HEK293 (cell line): ENCODE measurements at regions not wholly inside any gene's neighbourhood (a gene's known extent, or its start where the extent isn't known, plus 50 kb on each side); places are given as distances from the start of the nearest gene placed in this dataset.

Experiments used
- CTCF ChIA-PET: fragments of 350-600 bp; formaldehyde crosslinking; extraction: SDS; loops from one replicate; lab custom pipeline; 2021; ENCODE audit warnings: antibody characterized with exemption; lab: Yijun Ruan, JAX
- POLR2A ChIA-PET: fragments of 300-600 bp; formaldehyde crosslinking; extraction: SDS; loops from one replicate; lab custom pipeline; 2020; ENCODE audit warnings: antibody characterized with exemption, inconsistent platforms; lab: Yijun Ruan, JAX
- H3K27ac ChIP-seq: fragments of 200-500 bp; sonication (Bioruptor generic); 2 replicates; pipeline ENCODE4 v1.5.1; 2014; ENCODE audit warnings: low read depth, low read length, control low read depth, inconsistent platforms; ENCODE audit errors: extremely low read depth
- H3K36me3 ChIP-seq, 2 experiments: fragments of 200-500 bp in 1 of 2; sonication (Bioruptor generic) in 1 of 2; 1 replicate in 1 of 2; 2 replicates in 1 of 2; pipeline ENCODE4 v1.5.1; 2014 to 2017; ENCODE audit warnings: inconsistent platforms in 2 of 2, low read length in 2 of 2; ENCODE audit not compliant: control insufficient read depth in 2 of 2, insufficient read depth in 1 of 2
- H3K4me1 ChIP-seq: fragments of 200-500 bp; sonication (Bioruptor generic); 2 replicates; pipeline ENCODE4 v1.5.1; 2014; ENCODE audit warnings: mild to moderate bottlenecking, low read length, inconsistent platforms; ENCODE audit not compliant: control insufficient read depth, insufficient read depth
- H3K4me3 ChIP-seq: 2 replicates; pipeline ENCODE4 v1.5.1; 2011; ENCODE audit warnings: low read depth, mild to moderate bottlenecking, control low read depth, low read length, moderate library complexity
- H3K9me3 ChIP-seq: fragments of 200-500 bp; sonication (Bioruptor generic); 2 replicates; pipeline ENCODE4 v1.5.1; 2014; ENCODE audit warnings: low read depth, low read length, inconsistent platforms; ENCODE audit not compliant: control insufficient read depth, insufficient read depth
- GFI1B ChIP-seq: fragments of 450-650 bp; formaldehyde crosslinking; IDR thresholded peaks from 2 replicates; pipeline ENCODE4 v1.5.1; 2016; ENCODE audit warnings: missing biosample characterization, missing genetic modification characterization
- KLF10 ChIP-seq: fragments of 450-650 bp; IDR thresholded peaks from 2 replicates; pipeline ENCODE4 v1.5.1; 2018; ENCODE audit warnings: missing biosample characterization, mild to moderate bottlenecking, missing genetic modification characterization
- KLF17 ChIP-seq: fragments of 450-650 bp; formaldehyde crosslinking; IDR thresholded peaks from 2 replicates; pipeline ENCODE4 v1.5.1; 2016; ENCODE audit warnings: missing biosample characterization, missing genetic modification characterization
- KLF9 ChIP-seq: fragments of 450-650 bp; formaldehyde crosslinking; IDR thresholded peaks from 2 replicates; pipeline ENCODE4 v1.5.1; 2016; ENCODE audit warnings: missing biosample characterization, missing genetic modification characterization, low read depth
- MZF1 ChIP-seq: fragments of 450-650 bp; formaldehyde crosslinking; IDR thresholded peaks from 2 replicates; pipeline ENCODE4 v1.5.1; 2017; ENCODE audit warnings: missing biosample characterization, missing genetic modification characterization, borderline replicate concordance
- SCRT1 ChIP-seq: fragments of 450-650 bp; formaldehyde crosslinking; IDR thresholded peaks from 2 replicates; pipeline ENCODE4 v1.5.1; 2016; ENCODE audit warnings: missing biosample characterization, missing genetic modification characterization, borderline replicate concordance
- ZBTB1 ChIP-seq: fragments of 450-650 bp; formaldehyde crosslinking; IDR thresholded peaks from 2 replicates; pipeline ENCODE4 v1.5.1; 2016; ENCODE audit warnings: missing biosample characterization, missing genetic modification characterization
- ZBTB20 ChIP-seq: fragments of 450-650 bp; formaldehyde crosslinking; IDR thresholded peaks from 2 replicates; pipeline ENCODE4 v1.5.1; 2016; ENCODE audit warnings: missing biosample characterization, missing genetic modification characterization
- ZEB2 ChIP-seq: fragments of 450-650 bp; formaldehyde crosslinking; IDR thresholded peaks from 2 replicates; pipeline ENCODE4 v1.5.1; 2016; ENCODE audit warnings: missing biosample characterization, missing genetic modification characterization
- ZIC2 ChIP-seq: fragments of 450-650 bp; formaldehyde crosslinking; IDR thresholded peaks from 2 replicates; pipeline ENCODE4 v1.5.1; 2016; ENCODE audit warnings: missing biosample characterization, missing genetic modification characterization
- ZNF169 ChIP-seq: fragments of 450-650 bp; formaldehyde crosslinking; IDR thresholded peaks from 2 replicates; pipeline ENCODE4 v1.5.1; 2016; ENCODE audit warnings: missing biosample characterization, missing genetic modification characterization
- ZNF223 ChIP-seq: fragments of 450-650 bp; formaldehyde crosslinking; IDR thresholded peaks from 2 replicates; pipeline ENCODE4 v1.5.1; 2016; ENCODE audit warnings: missing biosample characterization, missing genetic modification characterization
- ZNF280C ChIP-seq: fragments of 450-650 bp; formaldehyde crosslinking; IDR thresholded peaks from 2 replicates; pipeline ENCODE4 v1.5.1; 2016; ENCODE audit warnings: missing biosample characterization, missing genetic modification characterization
- ZNF324 ChIP-seq: fragments of 450-650 bp; formaldehyde crosslinking; IDR thresholded peaks from 2 replicates; pipeline ENCODE4 v1.5.1; 2016; ENCODE audit warnings: missing biosample characterization, missing genetic modification characterization
- ZNF335 ChIP-seq: fragments of 450-650 bp; formaldehyde crosslinking; conservative IDR thresholded peaks from 2 replicates; pipeline ENCODE4 v1.5.1; 2016; ENCODE audit warnings: missing biosample characterization, missing genetic modification characterization
- ZNF416 ChIP-seq: fragments of 450-650 bp; formaldehyde crosslinking; IDR thresholded peaks from 2 replicates; pipeline ENCODE4 v1.5.1; 2016; ENCODE audit warnings: missing biosample characterization, missing genetic modification characterization
- ZNF48 ChIP-seq: fragments of 450-650 bp; formaldehyde crosslinking; IDR thresholded peaks from 2 replicates; pipeline ENCODE4 v1.5.1; 2016; ENCODE audit warnings: missing biosample characterization, missing genetic modification characterization
- ZNF510 ChIP-seq: fragments of 450-650 bp; formaldehyde crosslinking; IDR thresholded peaks from 2 replicates; pipeline ENCODE4 v1.5.1; 2018; ENCODE audit warnings: mild to moderate bottlenecking, missing genetic modification characterization, missing biosample characterization; ENCODE audit not compliant: insufficient replicate concordance
- ZNF555 ChIP-seq: fragments of 450-650 bp; formaldehyde crosslinking; conservative IDR thresholded peaks from 2 replicates; pipeline ENCODE4 v1.5.1; 2017; ENCODE audit warnings: missing biosample characterization, mild to moderate bottlenecking, missing genetic modification characterization, inconsistent platforms
- ZNF561 ChIP-seq: fragments of 450-650 bp; IDR thresholded peaks from 2 replicates; pipeline ENCODE4 v1.5.1; 2018; ENCODE audit warnings: missing biosample characterization, missing genetic modification characterization, borderline replicate concordance
- ZNF610 ChIP-seq: fragments of 450-650 bp; formaldehyde crosslinking; IDR thresholded peaks from 2 replicates; pipeline ENCODE4 v1.5.1; 2016; ENCODE audit warnings: missing biosample characterization, missing genetic modification characterization, borderline replicate concordance
- ZNF654 ChIP-seq: fragments of 450-650 bp; formaldehyde crosslinking; IDR thresholded peaks from 2 replicates; pipeline ENCODE4 v1.5.1; 2016; ENCODE audit warnings: low read depth, missing biosample characterization, missing genetic modification characterization
- ZNF658 ChIP-seq: fragments of 450-650 bp; formaldehyde crosslinking; IDR thresholded peaks from 2 replicates; pipeline ENCODE4; 2016; ENCODE audit warnings: missing biosample characterization, missing genetic modification characterization
- ZNF76 ChIP-seq: fragments of 450-650 bp; formaldehyde crosslinking; IDR thresholded peaks from 2 replicates; pipeline ENCODE4; 2016; ENCODE audit warnings: low read depth, missing biosample characterization, missing genetic modification characterization, borderline replicate concordance
- ZNF843 ChIP-seq: fragments of 450-650 bp; formaldehyde crosslinking; IDR thresholded peaks from 2 replicates; pipeline ENCODE4 v1.5.1; 2016; ENCODE audit warnings: missing biosample characterization, missing genetic modification characterization
- TF ChIP-seq, protein P1 (sequence below): fragments of 450-650 bp; formaldehyde crosslinking; IDR thresholded peaks from 2 replicates; pipeline ENCODE4 v1.5.1; 2016; ENCODE audit warnings: missing biosample characterization, missing genetic modification characterization
- TF ChIP-seq, protein P2 (sequence below): fragments of 450-650 bp; formaldehyde crosslinking; IDR thresholded peaks from 2 replicates; pipeline ENCODE4 v1.5.1; 2016; ENCODE audit warnings: missing biosample characterization, missing genetic modification characterization

GRCh38 chr1:68791800-68792199 is 294.9 kb upstream of the DEPDC1 start (continued):
- TF ChIP-seq ZNF555 = no peak
- TF ChIP-seq, all 188 proteins: peak for 0

DNA sequence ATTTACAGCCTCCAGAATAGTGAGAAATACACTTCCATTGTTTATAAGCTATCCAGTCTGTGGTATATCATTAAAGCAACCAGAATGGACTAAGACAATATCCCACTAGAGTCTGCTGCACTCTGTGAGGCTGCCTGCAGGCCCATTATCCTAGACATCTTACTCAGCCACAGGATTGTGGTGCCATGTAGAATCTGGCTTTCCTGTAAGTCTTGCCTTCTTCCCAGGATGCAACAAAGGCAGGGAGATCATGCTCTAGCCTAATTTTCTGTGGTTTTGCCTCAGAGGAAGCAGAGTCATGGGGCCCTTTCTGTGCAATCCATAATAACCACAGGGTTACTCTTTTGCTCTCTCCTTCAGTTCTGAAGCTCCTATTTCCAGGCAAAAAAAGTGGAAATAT is 299.1 kb upstream of the DEPDC1 start:
- TF ChIP-seq ZEB2 (tag by site-specific recombination) (no peak), ZNF610 (no peak), ZNF324 (tag by site-specific recombination) (no peak), ZNF48 (tag by site-specific recombination) (no peak), KLF10 (tag by site-specific recombination) (no peak)
- TF ChIP-seq, protein P1, sequence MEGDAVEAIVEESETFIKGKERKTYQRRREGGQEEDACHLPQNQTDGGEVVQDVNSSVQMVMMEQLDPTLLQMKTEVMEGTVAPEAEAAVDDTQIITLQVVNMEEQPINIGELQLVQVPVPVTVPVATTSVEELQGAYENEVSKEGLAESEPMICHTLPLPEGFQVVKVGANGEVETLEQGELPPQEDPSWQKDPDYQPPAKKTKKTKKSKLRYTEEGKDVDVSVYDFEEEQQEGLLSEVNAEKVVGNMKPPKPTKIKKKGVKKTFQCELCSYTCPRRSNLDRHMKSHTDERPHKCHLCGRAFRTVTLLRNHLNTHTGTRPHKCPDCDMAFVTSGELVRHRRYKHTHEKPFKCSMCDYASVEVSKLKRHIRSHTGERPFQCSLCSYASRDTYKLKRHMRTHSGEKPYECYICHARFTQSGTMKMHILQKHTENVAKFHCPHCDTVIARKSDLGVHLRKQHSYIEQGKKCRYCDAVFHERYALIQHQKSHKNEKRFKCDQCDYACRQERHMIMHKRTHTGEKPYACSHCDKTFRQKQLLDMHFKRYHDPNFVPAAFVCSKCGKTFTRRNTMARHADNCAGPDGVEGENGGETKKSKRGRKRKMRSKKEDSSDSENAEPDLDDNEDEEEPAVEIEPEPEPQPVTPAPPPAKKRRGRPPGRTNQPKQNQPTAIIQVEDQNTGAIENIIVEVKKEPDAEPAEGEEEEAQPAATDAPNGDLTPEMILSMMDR (tag by site-specific recombination) = no peak
- TF ChIP-seq, protein P2, sequence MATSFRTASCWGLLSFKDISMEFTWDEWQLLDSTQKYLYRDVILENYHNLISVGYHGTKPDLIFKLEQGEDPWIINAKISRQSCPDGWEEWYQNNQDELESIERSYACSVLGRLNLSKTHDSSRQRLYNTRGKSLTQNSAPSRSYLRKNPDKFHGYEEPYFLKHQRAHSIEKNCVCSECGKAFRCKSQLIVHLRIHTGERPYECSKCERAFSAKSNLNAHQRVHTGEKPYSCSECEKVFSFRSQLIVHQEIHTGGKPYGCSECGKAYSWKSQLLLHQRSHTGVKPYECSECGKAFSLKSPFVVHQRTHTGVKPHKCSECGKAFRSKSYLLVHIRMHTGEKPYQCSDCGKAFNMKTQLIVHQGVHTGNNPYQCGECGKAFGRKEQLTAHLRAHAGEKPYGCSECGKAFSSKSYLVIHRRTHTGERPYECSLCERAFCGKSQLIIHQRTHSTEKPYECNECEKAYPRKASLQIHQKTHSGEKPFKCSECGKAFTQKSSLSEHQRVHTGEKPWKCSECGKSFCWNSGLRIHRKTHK (tag by site-specific recombination) = no peak
- POLR2A ChIA-PET = no interaction called here
- no peak overlapping the region for H3K27ac ChIP-seq
- H3K4me1 ChIP-seq = no peaks in the 10 kb centered on the region
- no peaks in the 10 kb centered on the region for H3K36me3 ChIP-seq
- H3K4me3 ChIP-seq = no peak overlapping the region
- no peaks in the 10 kb centered on the region for H3K9me3 ChIP-seq
- CTCF ChIA-PET = no interaction called here

DNA sequence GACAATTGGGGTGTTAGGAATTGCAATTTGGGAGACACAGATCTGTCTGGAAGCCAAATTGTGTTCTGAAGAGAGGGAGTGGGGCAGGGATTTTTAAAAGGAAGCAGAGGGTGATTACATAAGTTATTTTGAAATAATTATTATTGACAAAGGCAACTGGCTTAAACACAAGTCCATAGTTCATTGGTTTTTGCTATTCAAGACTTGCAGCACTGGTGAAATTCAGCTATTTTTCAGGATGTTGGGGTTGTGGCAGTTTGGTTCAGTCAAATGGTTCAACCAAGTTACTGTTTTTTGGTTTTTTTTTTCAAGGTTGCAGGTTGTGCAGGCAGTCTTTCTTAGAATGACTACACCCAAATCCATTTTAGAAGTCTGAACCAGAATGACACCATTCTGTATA is 300.0 kb upstream of the DEPDC1 start:
- CTCF ChIA-PET = no interaction called here
- POLR2A ChIA-PET = no interaction called here
- TF ChIP-seq ZNF223 (tag by site-specific recombination) (no peak), ZIC2 (tag by site-specific recombination) (no peak), KLF9 (tag by site-specific recombination) (no peak), ZNF510 (tag by site-specific recombination) (no peak), GFI1B (tag by site-specific recombination) (no peak), ZNF169 (no peak), ZNF654 (no peak)
- Histone ChIP-seq H3K4me1 (no peaks in the 10 kb centered on the region), H3K4me3 (no peak overlapping the region), H3K36me3 (no peaks in the 10 kb centered on the region), H3K9me3 (no peaks in the 10 kb centered on the region), H3K27ac (no peak overlapping the region)

GRCh38 chr1:68798071-68798470 is 301.2 kb upstream of the DEPDC1 start:
- POLR2A ChIA-PET = no interaction called here
- Histone ChIP-seq H3K27ac (no peak overlapping the region), H3K4me3 (no peak overlapping the region), H3K36me3 (no peaks in the 10 kb centered on the region), H3K4me1 (no peaks in the 10 kb centered on the region), H3K9me3 (no peaks in the 10 kb centered on the region)
- CTCF ChIA-PET = interaction anchor here (0.7 kb wide), 1 partner anchor 21 kb away, joined by 3 read pairs; no protein-coding TSS in a partner anchor
- no peak for TF ChIP-seq MZF1 (tag by site-specific recombination)
- TF ChIP-seq ZNF280C (tag by site-specific recombination) = no peak
- TF ChIP-seq ZNF416 = no peak
- TF ChIP-seq ZNF658 = no peak
- TF ChIP-seq KLF17 = no peak
- TF ChIP-seq ZBTB20 (tag by site-specific recombination) = no peak
- no peak for TF ChIP-seq ZNF843 (tag by site-specific recombination)
- TF ChIP-seq SCRT1 (tag by site-specific recombination) = no peak
- TF ChIP-seq ZNF76 (tag by site-specific recombination) = no peak
- no peak for TF ChIP-seq ZNF335 (tag by site-specific recombination)
- no peak for TF ChIP-seq ZBTB1 (tag by site-specific recombination)
- TF ChIP-seq ZNF561 (tag by site-specific recombination) = no peak
